HCT116 (cell line): ENCODE measurements at regions not wholly inside any gene's neighbourhood (a gene's known extent, or its start where the extent isn't known, plus 50 kb on each side); places are given as distances from the start of the nearest gene placed in this dataset.

Source experiments
- ATAC-seq: fragments of 200-7000 bp; cut with Tn5 transposase; 2 replicates; pipeline ENCODE4 v1.9.1; 2020; ENCODE audit warnings: mild to moderate bottlenecking, moderate library complexity
- BruUV-seq: library from RNA; stranded (reverse); fragments of 400-500 nt; replicated peaks from 2 replicates; lab custom pipeline; 2021; lab: Mats Ljungman, UMichigan
- CTCF ChIA-PET: fragments of 300-600 bp; sonication (Branson Sonifier 250); formaldehyde crosslinking; loops from one replicate; lab custom pipeline; 2021; ENCODE audit warnings: antibody characterized with exemption; lab: Charles Lee
- POLR2A ChIA-PET: fragments of 300-600, 350-600 bp; sonication (Branson Sonifier 250); formaldehyde crosslinking; loops from one replicate; lab custom pipeline; 2021; ENCODE audit warnings: antibody characterized with exemption; lab: Charles Lee
- RAD21 ChIA-PET, 2 experiments: fragments of 300-600 bp; sonication (Branson Sonifier 250); formaldehyde crosslinking; loops; one replicate each; lab custom pipeline; 2023; ENCODE audit warnings: low total read pairs in 2 of 2; ENCODE audit not compliant: uncharacterized antibody in 2 of 2, unreplicated experiment in 2 of 2, low non-redundant PET in 1 of 2; lab: Charles Lee
- DNase-seq: peaks from one replicate; pipeline ENCODE4 v3.0.0-alpha.2; 2010; ENCODE audit warnings: low read depth, low spot score
- H2AFZ ChIP-seq: fragments of 200-600 bp; shearing (Covaris generic), sonication (generic); 2 replicates; pipeline ENCODE4 v1.6.1; 2017; ENCODE audit warnings: low read depth, mixed run types, mixed read lengths, antibody characterized with exemption, low read length; ENCODE audit not compliant: poor library complexity, severe bottlenecking
- H3K27ac ChIP-seq: 2 replicates; pipeline ENCODE4 v1.5.1; 2012; ENCODE audit warnings: low read depth, low read length
- H3K27me3 ChIP-seq: fragments of 200-600 bp; sonication (generic); 2 replicates; pipeline ENCODE4 v1.6.1; 2016; ENCODE audit warnings: mixed run types, low read length, mixed read lengths; ENCODE audit not compliant: insufficient read depth
- H3K36me3 ChIP-seq, 2 experiments: fragments of 200-500 bp in 1 of 2; fragments of 200-600 bp in 1 of 2; sonication (Bioruptor generic) in 1 of 2; sonication (generic) in 1 of 2; 2 replicates each; pipeline versions ENCODE4 v1.5.1 to v1.6.1; 2014 to 2016; ENCODE audit warnings: low read length in 2 of 2, inconsistent platforms in 1 of 2, mixed read lengths in 1 of 2, mixed run types in 1 of 2; ENCODE audit not compliant: insufficient read depth in 2 of 2, control insufficient read depth in 1 of 2
- H3K4me1 ChIP-seq, 2 experiments: fragments of 200-600 bp in 1 of 2; sonication (generic) in 1 of 2; 2 replicates each; pipeline versions ENCODE4 v1.5.1 to v1.6.1; 2012 to 2017; ENCODE audit warnings: low read length in 2 of 2, inconsistent platforms in 1 of 2, mild to moderate bottlenecking in 1 of 2, mixed read lengths in 1 of 2, mixed run types in 1 of 2, moderate library complexity in 1 of 2; ENCODE audit not compliant: insufficient read depth in 2 of 2, control insufficient read depth in 1 of 2
- H3K4me2 ChIP-seq: fragments of 200-600 bp; sonication (generic); 2 replicates; pipeline ENCODE4 v1.6.1; 2017; ENCODE audit warnings: mixed run types, low read length, mixed read lengths
- H3K4me3 ChIP-seq, 2 experiments: fragments of 200-600 bp in 1 of 2; sonication (generic) in 1 of 2; replicated peaks in 1 of 2; 2 replicates each; pipeline ENCODE4 v1.5.1; 2011 to 2016; ENCODE audit warnings: low read length in 2 of 2, control low read depth in 1 of 2, low read depth in 1 of 2, mild to moderate bottlenecking in 1 of 2, mixed read lengths in 1 of 2, mixed run types in 1 of 2
- H3K79me2 ChIP-seq: fragments of 200-600 bp; sonication (generic); 2 replicates; pipeline ENCODE4 v1.6.1; 2017; ENCODE audit warnings: mild to moderate bottlenecking, mixed run types, low read length, moderate library complexity, mixed read lengths; ENCODE audit not compliant: insufficient read depth
- H3K9ac ChIP-seq: fragments of 200-600 bp; sonication (generic); 2 replicates; pipeline ENCODE4 v1.6.1; 2016; ENCODE audit warnings: low read length, mixed read lengths
- H3K9me2 ChIP-seq: fragments of 200-600 bp; sonication (generic), shearing (Covaris generic); 2 replicates; pipeline ENCODE4 v1.6.1; 2017; ENCODE audit warnings: mixed run types, mild to moderate bottlenecking, moderate library complexity; ENCODE audit not compliant: insufficient read depth
- H3K9me3 ChIP-seq, 2 experiments: fragments of 200-500 bp in 1 of 2; fragments of 200-600 bp in 1 of 2; sonication (Bioruptor generic) in 1 of 2; sonication (generic) in 1 of 2; 2 replicates each; pipeline ENCODE4 v1.6.1; 2014 to 2017; ENCODE audit warnings: low read length in 2 of 2, mixed read lengths in 2 of 2, inconsistent platforms in 1 of 2, low read depth in 1 of 2, mild to moderate bottlenecking in 1 of 2, mixed run types in 1 of 2, moderate library complexity in 1 of 2; ENCODE audit not compliant: control insufficient read depth in 1 of 2, insufficient read depth in 1 of 2
- H4K20me1 ChIP-seq: fragments of 200-600 bp; sonication (generic), shearing (Covaris generic); 2 replicates; pipeline ENCODE4 v1.6.1; 2017; ENCODE audit warnings: mixed run types, mild to moderate bottlenecking, moderate library complexity; ENCODE audit not compliant: insufficient read depth
- ATF3 ChIP-seq: IDR thresholded peaks from 2 replicates; pipeline ENCODE4 v1.6.1; 2012
- CBX3 ChIP-seq: IDR thresholded peaks from 2 replicates; pipeline ENCODE4 v1.6.1; 2012; ENCODE audit warnings: low read depth
- CEBPB ChIP-seq: IDR thresholded peaks from 2 replicates; pipeline ENCODE4 v1.6.1; 2012; ENCODE audit warnings: low read depth
- CTCF ChIP-seq, 3 experiments: fragments of 200-600 bp in 1 of 3; sonication (generic) in 1 of 3; IDR thresholded peaks in 2 of 3; conservative IDR thresholded peaks in 1 of 3; 2 replicates each; pipeline ENCODE4 v1.5.1; 2012 to 2017; ENCODE audit warnings: low read depth in 2 of 3, low read length in 2 of 3, antibody characterized with exemption in 1 of 3, borderline replicate concordance in 1 of 3, control low read depth in 1 of 3, mild to moderate bottlenecking in 1 of 3, mixed read lengths in 1 of 3, mixed run types in 1 of 3, moderate library complexity in 1 of 3; ENCODE audit not compliant: insufficient read depth in 1 of 3
- EGR1 ChIP-seq: IDR thresholded peaks from 2 replicates; pipeline ENCODE4 v1.6.1; 2012; ENCODE audit warnings: low read depth
- ELF1 ChIP-seq: IDR thresholded peaks from 2 replicates; pipeline ENCODE4 v1.6.1; 2012; ENCODE audit warnings: low read depth, borderline replicate concordance
- EZH2 ChIP-seq: fragments of 200-600 bp; sonication (generic); IDR thresholded peaks from 2 replicates; pipeline ENCODE4 v1.6.1; 2017; ENCODE audit warnings: antibody characterized with exemption, mixed run types
- EZH2phosphoT487 ChIP-seq: fragments of 200-600 bp; IDR thresholded peaks from 2 replicates; pipeline ENCODE4 v1.6.1; 2018; ENCODE audit warnings: antibody characterized with exemption, borderline replicate concordance
- FOSL1 ChIP-seq: IDR thresholded peaks from 2 replicates; pipeline ENCODE4 v1.6.1; 2012; ENCODE audit warnings: low read depth
- MAX ChIP-seq: IDR thresholded peaks from 2 replicates; pipeline ENCODE4 v1.6.1; 2012
- RAD21 ChIP-seq: IDR thresholded peaks from 2 replicates; pipeline ENCODE4 v1.6.1; 2012; ENCODE audit warnings: low read depth, mild to moderate bottlenecking
- SIN3A ChIP-seq: IDR thresholded peaks from 2 replicates; pipeline ENCODE4 v1.6.1; 2012; ENCODE audit warnings: low read depth
- SRF ChIP-seq: IDR thresholded peaks from 2 replicates; pipeline ENCODE4 v1.6.1; 2012; ENCODE audit warnings: low read depth
- TCF7L2 ChIP-seq: IDR thresholded peaks from 2 replicates; pipeline ENCODE4 v1.7.0; 2011; ENCODE audit warnings: borderline replicate concordance, inconsistent platforms; ENCODE audit not compliant: insufficient read depth, insufficient read length; ENCODE audit errors: extremely low read depth
- ZFX ChIP-seq: fragments of 450-650 bp; IDR thresholded peaks from 2 replicates; pipeline ENCODE4 v1.6.1; 2017
- ZNF274 ChIP-seq: fragments of 200-500 bp; sonication (Bioruptor generic); IDR thresholded peaks from 2 replicates; pipeline ENCODE4 v1.6.1; 2014; ENCODE audit warnings: mild to moderate bottlenecking, low read depth, low read length, inconsistent platforms
- intact Hi-C: fragments of 100-400 bp; cut with micrococcal nuclease; formaldehyde crosslinking; loops from 2 replicates; pipeline ENCODE4 v1.10.0; 2022
- TF ChIP-seq, protein P1 (sequence below): IDR thresholded peaks from 2 replicates; pipeline ENCODE4 v1.6.1; 2011; ENCODE audit warnings: mild to moderate bottlenecking, low read length, moderate library complexity; ENCODE audit not compliant: insufficient replicate concordance; ENCODE audit errors: extremely low read depth

DNA sequence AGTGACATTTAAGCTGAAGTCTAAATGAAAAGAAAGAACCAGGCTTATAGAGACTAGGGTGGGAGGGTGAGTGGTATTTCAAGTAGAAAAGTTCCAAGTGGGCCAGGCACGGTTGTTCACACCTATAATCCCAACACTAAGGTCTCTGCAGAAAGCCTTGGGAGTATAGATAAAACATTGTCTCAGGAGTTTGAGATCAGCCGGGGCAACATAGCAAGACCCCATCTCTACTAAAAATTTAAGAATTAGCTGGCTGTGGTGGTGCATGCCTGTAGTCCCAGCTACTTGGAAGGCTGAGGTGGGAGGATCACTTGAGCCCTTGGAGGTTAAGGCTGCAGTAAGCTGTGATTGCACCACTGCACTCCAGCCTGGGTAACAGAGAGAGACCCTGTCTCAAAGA is 143.4 kb upstream of the PKDCC start:
- Histone ChIP-seq H3K79me2 (no peaks in the 10 kb centered on the region), H2AFZ (no peak overlapping the region), H3K9me3 (no peaks in the 10 kb centered on the region), H3K9me2 (no peaks in the 10 kb centered on the region), H3K36me3 (no peaks in the 10 kb centered on the region), H3K27ac (no peak overlapping the region), H3K9ac (no peak overlapping the region), H3K4me2 (no peak overlapping the region), H4K20me1 (no peaks in the 10 kb centered on the region), H3K27me3 (peaks cover 21% of the 10 kb centered on the region; the same call in 1 of the 2 replicates), H3K4me1 (peaks cover 0 to 7% of the 10 kb centered on the region in 2 experiments; a peak in 1 of 4 replicates), H3K4me3 (no peak overlapping the region)
- RAD21 ChIA-PET: no interaction called here
- ATAC-seq (no peak), DNase-seq (no peak)
- TF ChIP-seq EZH2phosphoT487: no peak
- TF ChIP-seq SRF: no peak
- TF ChIP-seq CBX3: no peak
- TF ChIP-seq TCF7L2: no peak
- no peak for TF ChIP-seq ZFX
- no peak for TF ChIP-seq SIN3A
- TF ChIP-seq FOSL1: no peak
- no peak for TF ChIP-seq EGR1
- TF ChIP-seq CEBPB: no peak
- no peak for TF ChIP-seq RAD21
- intact Hi-C loops: no loop called here
- CTCF ChIA-PET: no interaction called here
- POLR2A ChIA-PET: no interaction called here
- no TSS peak for BruUV-seq

- Histone ChIP-seq H3K9me3 (no peaks in the 10 kb centered on the region), H3K9ac (no peak overlapping the region), H3K79me2 (no peaks in the 10 kb centered on the region), H2AFZ (no peak overlapping the region), H3K4me2 (no peak overlapping the region), H3K27me3 (peaks cover 21% of the 10 kb centered on the region; the same call in 1 of the 2 replicates), H4K20me1 (no peaks in the 10 kb centered on the region), H3K27ac (no peak overlapping the region), H3K4me3 (no peak overlapping the region), H3K36me3 (no peaks in the 10 kb centered on the region), H3K9me2 (no peaks in the 10 kb centered on the region), H3K4me1 (peaks cover 0 to 7% of the 10 kb centered on the region in 2 experiments; a peak in 1 of 4 replicates)
- ATAC-seq (no peak), DNase-seq (no peak)
- no TSS peak for BruUV-seq
- intact Hi-C loops: no loop called here
- ChIA-PET POLR2A (no interaction called here), RAD21 (no interaction called here), CTCF (no interaction called here)
- TF ChIP-seq MAX (no peak), CEBPB (no peak), CTCF (IDR thresholded peaks at IDR 0.05 in 2 of 3, conservative IDR thresholded peaks at IDR 0.05 in 1 of 3; ENCODE audit: borderline replicate concordance in 1 of 3, insufficient read depth in 1 of 3, low read depth in 2 of 3, low read length in 2 of 3) (no peak), ATF3 (no peak), ZFX (no peak), ELF1 (no peak), RAD21 (no peak), FOSL1 (no peak), SRF (no peak), EZH2 (no peak), ZNF274 (no peak)
- TF ChIP-seq, protein P1, sequence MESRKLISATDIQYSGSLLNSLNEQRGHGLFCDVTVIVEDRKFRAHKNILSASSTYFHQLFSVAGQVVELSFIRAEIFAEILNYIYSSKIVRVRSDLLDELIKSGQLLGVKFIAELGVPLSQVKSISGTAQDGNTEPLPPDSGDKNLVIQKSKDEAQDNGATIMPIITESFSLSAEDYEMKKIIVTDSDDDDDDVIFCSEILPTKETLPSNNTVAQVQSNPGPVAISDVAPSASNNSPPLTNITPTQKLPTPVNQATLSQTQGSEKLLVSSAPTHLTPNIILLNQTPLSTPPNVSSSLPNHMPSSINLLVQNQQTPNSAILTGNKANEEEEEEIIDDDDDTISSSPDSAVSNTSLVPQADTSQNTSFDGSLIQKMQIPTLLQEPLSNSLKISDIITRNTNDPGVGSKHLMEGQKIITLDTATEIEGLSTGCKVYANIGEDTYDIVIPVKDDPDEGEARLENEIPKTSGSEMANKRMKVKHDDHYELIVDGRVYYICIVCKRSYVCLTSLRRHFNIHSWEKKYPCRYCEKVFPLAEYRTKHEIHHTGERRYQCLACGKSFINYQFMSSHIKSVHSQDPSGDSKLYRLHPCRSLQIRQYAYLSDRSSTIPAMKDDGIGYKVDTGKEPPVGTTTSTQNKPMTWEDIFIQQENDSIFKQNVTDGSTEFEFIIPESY: no peak
Measured at GRCh38 chr2:41905597-41906337, 142.1 kb upstream of the PKDCC start.
